CD14-positive monocyte (primary cell): ENCODE measurements at regions not wholly inside any gene's neighbourhood (a gene's known extent, or its start where the extent isn't known, plus 50 kb on each side); places are given as distances from the start of the nearest gene placed in this dataset.

Source experiments
- DNase-seq, 3 donors: peaks; one replicate each; pipeline ENCODE4 v3.0.0-alpha.2; 2011 to 2022
- H2AFZ ChIP-seq: 2 replicates; pipeline ENCODE4 v1.6.0; 2012; ENCODE audit warnings: mild to moderate bottlenecking, low read depth, low read length, inconsistent platforms; ENCODE audit not compliant: insufficient read depth, poor library complexity, severe bottlenecking
- H3K27ac ChIP-seq, 2 donors: 1 replicate in 1 of 2; 2 replicates in 1 of 2; pipeline ENCODE4 v1.5.1; 2012 to 2013; ENCODE audit warnings: low read length in 2 of 2, control low read depth in 1 of 2, inconsistent platforms in 1 of 2, low read depth in 1 of 2, mild to moderate bottlenecking in 1 of 2
- H3K27me3 ChIP-seq, 2 donors: one replicate each; pipeline versions ENCODE4 v1.6.0 to v1.6.1; 2011 to 2013; ENCODE audit warnings: low read length in 2 of 2; ENCODE audit not compliant: control insufficient read depth in 2 of 2, insufficient read depth in 2 of 2
- H3K36me3 ChIP-seq, 2 donors: replicated peaks in 1 of 2; 1 replicate in 1 of 2; 2 replicates in 1 of 2; pipeline versions ENCODE4 v1.5.1 to v1.6.1; 2012 to 2013; ENCODE audit warnings: low read length in 2 of 2, control low read depth in 1 of 2, inconsistent platforms in 1 of 2, mild to moderate bottlenecking in 1 of 2; ENCODE audit not compliant: insufficient read depth in 2 of 2, control insufficient read depth in 1 of 2
- H3K4me1 ChIP-seq, 2 donors: 1 replicate in 1 of 2; 2 replicates in 1 of 2; pipeline versions ENCODE4 v1.5.1 to v1.6.1; 2012 to 2013; ENCODE audit warnings: low read length in 2 of 2, control low read depth in 1 of 2, inconsistent platforms in 1 of 2, mild to moderate bottlenecking in 1 of 2, moderate library complexity in 1 of 2; ENCODE audit not compliant: insufficient read depth in 2 of 2, control insufficient read depth in 1 of 2
- H3K4me2 ChIP-seq: replicated peaks from 2 replicates; pipeline ENCODE3; 2012; ENCODE audit warnings: low read length, moderate library complexity, mild to moderate bottlenecking; ENCODE audit not compliant: poor library complexity, severe bottlenecking; ENCODE audit errors: extremely low read depth
- H3K4me3 ChIP-seq, 3 experiments: fragments of 200-600 bp in 1 of 3; sonication (generic) in 1 of 3; replicated peaks in 1 of 3; 1 replicate in 2 of 3; 2 replicates in 1 of 3; pipeline ENCODE4 v1.5.1; 2011 to 2013; ENCODE audit warnings: low read length in 3 of 3, mild to moderate bottlenecking in 3 of 3, control low read depth in 2 of 3, low read depth in 2 of 3, inconsistent platforms in 1 of 3, moderate library complexity in 1 of 3
- H3K79me2 ChIP-seq: 2 replicates; pipeline ENCODE4 v1.6.0; 2012; ENCODE audit warnings: mild to moderate bottlenecking, control low read depth, inconsistent platforms, low read length, moderate library complexity; ENCODE audit not compliant: insufficient read depth
- H3K9ac ChIP-seq: 2 replicates; pipeline ENCODE4 v1.6.0; 2017; ENCODE audit warnings: low read length, mild to moderate bottlenecking; ENCODE audit not compliant: insufficient read depth, poor library complexity, severe bottlenecking
- H3K9me3 ChIP-seq, 2 donors: replicated peaks in 1 of 2; 1 replicate in 1 of 2; 2 replicates in 1 of 2; pipeline versions ENCODE4 v1.5.1 to v1.6.1; 2012 to 2013; ENCODE audit warnings: low read length in 2 of 2, control low read depth in 1 of 2; ENCODE audit not compliant: control insufficient read depth in 1 of 2, insufficient read depth in 1 of 2
- H4K20me1 ChIP-seq: 2 replicates; pipeline ENCODE4 v1.6.0; 2012; ENCODE audit warnings: mild to moderate bottlenecking, low read length, control low read depth, moderate library complexity; ENCODE audit not compliant: insufficient read depth
- H3K27ac Mint-ChIP-seq, 7 donors: one replicate each; pipeline ENCODE4 v1.8.0; 2020; ENCODE audit warnings: mild to moderate bottlenecking in 7 of 7, mixed read lengths in 7 of 7, moderate library complexity in 6 of 7, inconsistent platforms in 2 of 7
- H3K27me3 Mint-ChIP-seq, 3 donors: one replicate each; pipeline ENCODE4 v1.8.0; 2021 to 2022; ENCODE audit warnings: low read depth in 3 of 3, mild to moderate bottlenecking in 3 of 3, mixed read lengths in 3 of 3, moderate library complexity in 3 of 3, inconsistent platforms in 1 of 3
- H3K36me3 Mint-ChIP-seq, 2 donors: one replicate each; pipeline ENCODE4 v1.8.0; 2020; ENCODE audit warnings: mixed read lengths in 2 of 2, inconsistent platforms in 1 of 2, mild to moderate bottlenecking in 1 of 2
- H3K4me1 Mint-ChIP-seq: one replicate; pipeline ENCODE4 v1.8.0; 2020; ENCODE audit warnings: mild to moderate bottlenecking, mixed read lengths
- H3K4me3 Mint-ChIP-seq, 2 donors: one replicate each; pipeline ENCODE4 v1.8.0; 2020; ENCODE audit warnings: mild to moderate bottlenecking in 2 of 2, mixed read lengths in 2 of 2, moderate library complexity in 1 of 2
- H3K9me3 Mint-ChIP-seq, 7 donors: one replicate each; pipeline ENCODE4 v1.8.0; 2020 to 2022; ENCODE audit warnings: mixed read lengths in 7 of 7, mild to moderate bottlenecking in 6 of 7, moderate library complexity in 6 of 7, inconsistent platforms in 2 of 7
- CTCF ChIP-seq: fragments of 200-600 bp; IDR thresholded peaks from one replicate; pipeline ENCODE4 v1.8.0; 2022; ENCODE audit warnings: antibody characterized with exemption, mild to moderate bottlenecking
- WGBS: methylation state at CpG from one replicate; pipeline ENCODE4 v1.1.5; 2013; ENCODE audit warnings: missing lambda C conversion rate; ENCODE audit not compliant: insufficient coverage; 5-methylcytosine and 5-hydroxymethylcytosine counted together
- intact Hi-C, 2 donors: fragments of 100-400 bp; cut with micrococcal nuclease; formaldehyde crosslinking; loops; one replicate each; pipeline versions ENCODE4 v1.15.0 to v1.15.1; 2023

- Mint-ChIP-seq H3K4me1 (peaks cover 14% of the 10 kb centered on the region), H3K4me3 (no peak overlapping the region), H3K27ac (peak overlapping the region in 1 of 7 donors; percentile 23), H3K27me3 (peaks cover 0 to 3% (median 0%) of the 10 kb centered on the region in 3 donors), H3K36me3 (no peaks in the 10 kb centered on the region), H3K9me3 (peaks cover 0 to 2% (median 0%) of the 10 kb centered on the region in 7 donors)
- no peaks in the 10 kb centered on the region for H4K20me1 ChIP-seq
- intact Hi-C loops: no loop called here
- H3K4me1 ChIP-seq: peaks cover 6 to 11% of the 10 kb centered on the region in 2 donors
- H2AFZ ChIP-seq: no peak overlapping the region
- no peaks in the 10 kb centered on the region for H3K36me3 ChIP-seq
- TF ChIP-seq CTCF: no peak
- H3K4me3 ChIP-seq: no peak overlapping the region
- H3K27ac ChIP-seq: no peak overlapping the region
- no peak overlapping the region for H3K9ac ChIP-seq
- H3K9me3 ChIP-seq: no peaks in the 10 kb centered on the region
- H3K79me2 ChIP-seq: no peaks in the 10 kb centered on the region
- no CpG with 5 or more reads among the region's 1 CpG for WGBS
- H3K27me3 ChIP-seq: no peaks in the 10 kb centered on the region
- H3K4me2 ChIP-seq: no peak overlapping the region
- no peak for DNase-seq
Measured at GRCh38 chr3:23664459-23664858, 141.3 kb upstream of the UBE2E1 start.

- Histone ChIP-seq H3K4me3 (no peak overlapping the region), H3K27me3 (peaks cover 0 to 3% of the 10 kb centered on the region in 2 donors), H3K27ac (no peak overlapping the region), H3K4me1 (peaks cover 0 to 4% of the 10 kb centered on the region in 2 donors), H3K36me3 (no peaks in the 10 kb centered on the region), H2AFZ (no peak overlapping the region), H3K4me2 (no peak overlapping the region), H3K9me3 (no peaks in the 10 kb centered on the region), H4K20me1 (no peaks in the 10 kb centered on the region), H3K79me2 (no peaks in the 10 kb centered on the region), H3K9ac (no peak overlapping the region)
- Mint-ChIP-seq H3K9me3 (peaks cover 0 to 2% (median 0%) of the 10 kb centered on the region in 7 donors), H3K4me3 (no peak overlapping the region), H3K36me3 (no peaks in the 10 kb centered on the region), H3K4me1 (peaks cover 9% of the 10 kb centered on the region), H3K27ac (no peak overlapping the region), H3K27me3 (peaks cover 0 to 4% (median 3%) of the 10 kb centered on the region in 3 donors)
- DNase-seq: no peak
- WGBS: no CpG with 5 or more reads among the region's 1 CpG
- TF ChIP-seq CTCF: no peak
- intact Hi-C loops: no loop called here
Measured at GRCh38 chr3:23665741-23666140, 140.0 kb upstream of the UBE2E1 start.
